ENCODE measurements at regions not wholly inside any gene's neighbourhood (a gene's known extent, or its start where the extent isn't known, plus 50 kb on each side); places are given as distances from the start of the nearest gene placed in this dataset.

DNA sequence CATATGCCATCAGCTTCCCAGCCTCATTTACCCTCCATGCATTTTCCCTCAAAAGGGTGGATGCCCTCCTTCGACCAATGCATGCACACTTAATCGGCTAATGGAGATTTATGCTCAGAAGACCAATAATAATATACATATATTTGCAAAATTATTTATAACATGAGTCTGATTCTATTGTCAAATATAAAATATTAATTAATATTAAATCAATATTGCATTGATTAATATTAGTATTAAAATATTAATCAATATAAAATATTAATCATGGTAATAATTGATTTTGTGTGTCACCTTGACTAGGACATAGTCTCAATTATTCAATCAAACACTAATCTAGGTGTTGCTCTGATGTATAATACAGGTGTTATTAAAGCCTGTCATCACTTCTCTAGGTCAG is 1282.5 kb downstream of the TMEM121 start:
- TF ChIP-seq, protein P1, sequence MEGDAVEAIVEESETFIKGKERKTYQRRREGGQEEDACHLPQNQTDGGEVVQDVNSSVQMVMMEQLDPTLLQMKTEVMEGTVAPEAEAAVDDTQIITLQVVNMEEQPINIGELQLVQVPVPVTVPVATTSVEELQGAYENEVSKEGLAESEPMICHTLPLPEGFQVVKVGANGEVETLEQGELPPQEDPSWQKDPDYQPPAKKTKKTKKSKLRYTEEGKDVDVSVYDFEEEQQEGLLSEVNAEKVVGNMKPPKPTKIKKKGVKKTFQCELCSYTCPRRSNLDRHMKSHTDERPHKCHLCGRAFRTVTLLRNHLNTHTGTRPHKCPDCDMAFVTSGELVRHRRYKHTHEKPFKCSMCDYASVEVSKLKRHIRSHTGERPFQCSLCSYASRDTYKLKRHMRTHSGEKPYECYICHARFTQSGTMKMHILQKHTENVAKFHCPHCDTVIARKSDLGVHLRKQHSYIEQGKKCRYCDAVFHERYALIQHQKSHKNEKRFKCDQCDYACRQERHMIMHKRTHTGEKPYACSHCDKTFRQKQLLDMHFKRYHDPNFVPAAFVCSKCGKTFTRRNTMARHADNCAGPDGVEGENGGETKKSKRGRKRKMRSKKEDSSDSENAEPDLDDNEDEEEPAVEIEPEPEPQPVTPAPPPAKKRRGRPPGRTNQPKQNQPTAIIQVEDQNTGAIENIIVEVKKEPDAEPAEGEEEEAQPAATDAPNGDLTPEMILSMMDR (IDR thresholded peaks at IDR 0.05), result no peak
- TF ChIP-seq POLR2A (IDR thresholded peaks at IDR 0.05), result no peak

Measured in heart left ventricle (tissue), 13 donors.